Loucy (cell line): ENCODE measurements at regions not wholly inside any gene's neighbourhood (a gene's known extent, or its start where the extent isn't known, plus 50 kb on each side); places are given as distances from the start of the nearest gene placed in this dataset.

ENCODE experiments used
- CTCF ChIP-seq: fragments of 200-600 bp; sonication (generic); conservative IDR thresholded peaks from 2 replicates; pipeline ENCODE4 v1.5.1; 2014; ENCODE audit warnings: mild to moderate bottlenecking, antibody characterized with exemption, low read length
- EZH2phosphoT487 ChIP-seq: fragments of 200-600 bp; IDR thresholded peaks from 2 replicates; pipeline ENCODE4 v1.6.1; 2018; ENCODE audit warnings: antibody characterized with exemption, mild to moderate bottlenecking, moderate library complexity, borderline replicate concordance

- TF ChIP-seq CTCF, result no peak
- no peak for TF ChIP-seq EZH2phosphoT487
Measured at GRCh38 chr5:68533571-68534084, 318.1 kb downstream of the PIK3R1 start.
